MM.1S (cell line): ENCODE measurements at regions not wholly inside any gene's neighbourhood (a gene's known extent, or its start where the extent isn't known, plus 50 kb on each side); places are given as distances from the start of the nearest gene placed in this dataset.

Source experiments
- CTCF ChIP-seq: fragments of 300-600 bp; sonication (generic); IDR thresholded peaks from 2 replicates; pipeline ENCODE4 v1.5.1; 2016; ENCODE audit warnings: antibody characterized with exemption, low read length, mixed read lengths
- EZH2 ChIP-seq: fragments of 300-600 bp; sonication (generic); optimal IDR thresholded peaks from 2 replicates; pipeline ENCODE3; 2017; ENCODE audit warnings: low read depth, mild to moderate bottlenecking, antibody characterized with exemption, low read length, mixed read lengths
- EZH2phosphoT487 ChIP-seq: fragments of 300-600 bp; sonication (generic); IDR thresholded peaks from 2 replicates; pipeline ENCODE4 v1.6.1; 2018; ENCODE audit warnings: antibody characterized with exemption, low read length

- TF ChIP-seq EZH2phosphoT487 (no peak), CTCF (no peak), EZH2 (no peak)
These were observed 272.6 kb upstream of the KLHL1 start for GRCh38 chr13:70380809-70381208.
